SKM-1 treated with dmso at 0.1 percent for 144 hours (cell line): ENCODE measurements at regions not wholly inside any gene's neighbourhood (a gene's known extent, or its start where the extent isn't known, plus 50 kb on each side); places are given as distances from the start of the nearest gene placed in this dataset.
"Not testable (repeated sequence)": the region's sequence is repeated elsewhere in the genome, so short reads cannot be mapped to it uniquely, and the experiment has no call there.

Experiments used
- DNase-seq: peaks from one replicate; lab custom pipeline; 2025; ENCODE audit not compliant: unreplicated experiment; lab: John Stamatoyannopoulos, UW

- no peak for DNase-seq
These were observed 66.6 kb upstream of the ADAMTS5 start for GRCh38 chr21:27033471-27033870.

GRCh38 chr21:27026501-27026900, 59.6 kb upstream of the ADAMTS5 start:
- DNase-seq = no peak

- DNase-seq = not testable (repeated sequence)
These were observed 58.8 kb upstream of the ADAMTS5 start for GRCh38 chr21:27025708-27026107.

- DNase-seq = no peak
These were observed 58.1 kb upstream of the ADAMTS5 start for GRCh38 chr21:27024971-27025370.

- DNase-seq = no peak
These were observed 57.4 kb upstream of the ADAMTS5 start for GRCh38 chr21:27024301-27024700.

- no peak for DNase-seq
These were observed 56.3 kb upstream of the ADAMTS5 start for GRCh38 chr21:27023186-27023585.

GRCh38 chr21:27021801-27022200, 54.9 kb upstream of the ADAMTS5 start:
- DNase-seq = no peak

GRCh38 chr21:27021046-27021445, 54.2 kb upstream of the ADAMTS5 start:
- DNase-seq = no peak

- no peak for DNase-seq
These were observed 50.4 kb upstream of the ADAMTS5 start for GRCh38 chr21:27017246-27017645.
